Erythroblast (primary cell): ENCODE measurements at regions not wholly inside any gene's neighbourhood (a gene's known extent, or its start where the extent isn't known, plus 50 kb on each side); places are given as distances from the start of the nearest gene placed in this dataset.

Experiments
- GATA1 ChIP-seq: IDR thresholded peaks from 2 replicates; pipeline ENCODE4 v1.6.1; 2011; ENCODE audit warnings: low read depth, mild to moderate bottlenecking, control low read depth, low read length, moderate library complexity
- POLR2A ChIP-seq: IDR thresholded peaks from 2 replicates; pipeline ENCODE4 v1.6.1; 2011; ENCODE audit warnings: mild to moderate bottlenecking, low read length

DNA sequence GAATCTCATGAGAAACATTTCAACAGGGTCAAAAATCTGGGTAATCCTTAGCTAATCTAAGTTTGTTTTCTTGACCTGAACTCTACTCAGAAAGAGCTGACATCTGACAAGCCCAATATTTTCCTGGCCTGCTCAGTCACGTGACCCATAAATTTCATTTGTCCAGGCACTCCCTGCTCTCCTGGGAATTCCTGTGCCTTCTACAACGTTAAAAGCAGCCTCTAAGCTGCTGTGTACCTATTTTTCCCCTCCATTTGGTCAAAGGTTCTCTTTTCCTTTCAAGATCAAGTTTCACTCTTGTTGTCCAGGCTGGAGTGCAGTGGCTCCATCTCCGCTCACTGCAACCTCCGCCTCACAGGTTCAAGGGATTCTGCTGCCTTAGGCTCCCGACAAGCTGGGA, 148.8 kb upstream of the ABCA1 start:
- TF ChIP-seq POLR2A (no peak), GATA1 (no peak)
